Activated CD8-positive, alpha-beta memory T cell treated with anti-CD3 and anti-CD28 coated beads, Interleukin-2, amount 10 ng/mL, durations not matched to agents 7 days and 5 days (primary cell): ENCODE measurements at regions not wholly inside any gene's neighbourhood (a gene's known extent, or its start where the extent isn't known, plus 50 kb on each side); places are given as distances from the start of the nearest gene placed in this dataset.

ENCODE experiments used
- ATAC-seq: fragments of 150-1000 bp; cut with Tn5 transposase; one replicate; pipeline ENCODE4 v1.10.0; 2021; ENCODE audit warnings: moderate library complexity
- CTCF ChIA-PET: fragments of 350-600 bp; sonication (Branson Sonifier 250); formaldehyde crosslinking; loops from one replicate; lab custom pipeline; 2021; ENCODE audit warnings: antibody characterized with exemption; lab: Charles Lee
- DNase-seq: peaks from one replicate; pipeline ENCODE4 v3.0.0-alpha.2; 2020
- H3K27ac Mint-ChIP-seq: one replicate; pipeline ENCODE4 v1.8.0; 2021; ENCODE audit warnings: mild to moderate bottlenecking, mixed read lengths
- H3K27me3 Mint-ChIP-seq: one replicate; pipeline ENCODE4 v1.8.0; 2021; ENCODE audit warnings: mixed read lengths
- H3K36me3 Mint-ChIP-seq: one replicate; pipeline ENCODE4 v1.8.0; 2021; ENCODE audit warnings: mild to moderate bottlenecking, mixed read lengths
- H3K4me1 Mint-ChIP-seq: one replicate; pipeline ENCODE4 v1.8.0; 2021; ENCODE audit warnings: mixed read lengths
- H3K4me3 Mint-ChIP-seq: one replicate; pipeline ENCODE4 v1.8.0; 2021; ENCODE audit warnings: mild to moderate bottlenecking, moderate library complexity, mixed read lengths
- H3K9me3 Mint-ChIP-seq: one replicate; pipeline ENCODE4 v1.8.0; 2022; ENCODE audit warnings: low read depth, mixed read lengths

- H3K9me3 Mint-ChIP-seq: no peaks in the 10 kb centered on the region
- DNase-seq (no peak), ATAC-seq (no peak)
- H3K4me3 Mint-ChIP-seq: no peak overlapping the region
- H3K27ac Mint-ChIP-seq: no peak overlapping the region
- H3K27me3 Mint-ChIP-seq: no peaks in the 10 kb centered on the region
- H3K4me1 Mint-ChIP-seq: no peaks in the 10 kb centered on the region
- no peaks in the 10 kb centered on the region for H3K36me3 Mint-ChIP-seq
- CTCF ChIA-PET: interaction anchor here (0.5 kb wide), 1 partner anchor 28 kb away, joined by 3 read pairs; no protein-coding TSS in a partner anchor
Observed at GRCh38 chr4:123193802-123194367, 202.7 kb upstream of the SPRY1 start.

GRCh38 chr4:123198706-123199105 is 197.9 kb upstream of the SPRY1 start:
- Mint-ChIP-seq H3K36me3 (no peaks in the 10 kb centered on the region), H3K27ac (no peak overlapping the region), H3K27me3 (no peaks in the 10 kb centered on the region), H3K4me1 (no peaks in the 10 kb centered on the region), H3K4me3 (no peak overlapping the region), H3K9me3 (no peaks in the 10 kb centered on the region)
- CTCF ChIA-PET: no interaction called here
- DNase-seq (no peak), ATAC-seq (no peak)

GRCh38 chr4:123200051-123200940 is 196.3 kb upstream of the SPRY1 start:
- no peaks in the 10 kb centered on the region for H3K27me3 Mint-ChIP-seq
- CTCF ChIA-PET: no interaction called here
- H3K9me3 Mint-ChIP-seq: no peaks in the 10 kb centered on the region
- H3K4me1 Mint-ChIP-seq: no peaks in the 10 kb centered on the region
- no peak overlapping the region for H3K4me3 Mint-ChIP-seq
- ATAC-seq: no peak
- no peak overlapping the region for H3K27ac Mint-ChIP-seq
- no peak for DNase-seq
- H3K36me3 Mint-ChIP-seq: peaks cover 3% of the 10 kb centered on the region

GRCh38 chr4:123204737-123205136 is 191.9 kb upstream of the SPRY1 start:
- Mint-ChIP-seq H3K27me3 (no peaks in the 10 kb centered on the region), H3K9me3 (no peaks in the 10 kb centered on the region), H3K4me3 (no peak overlapping the region), H3K4me1 (no peaks in the 10 kb centered on the region), H3K36me3 (peaks cover 4% of the 10 kb centered on the region), H3K27ac (no peak overlapping the region)
- ATAC-seq: no peak
- CTCF ChIA-PET: no interaction called here
- no peak for DNase-seq

GRCh38 chr4:123206016-123206415 is 190.6 kb upstream of the SPRY1 start:
- ATAC-seq: no peak
- CTCF ChIA-PET: no interaction called here

GRCh38 chr4:123209436-123209835 is 187.2 kb upstream of the SPRY1 start:
- no peak overlapping the region for H3K27ac Mint-ChIP-seq
- no peak for DNase-seq
- peaks cover 4% of the 10 kb centered on the region for H3K36me3 Mint-ChIP-seq

More at GRCh38 chr4:123206016-123206415, 190.6 kb upstream of the SPRY1 start:
- DNase-seq: no peak
- H3K36me3 Mint-ChIP-seq: peaks cover 4% of the 10 kb centered on the region
- no peak overlapping the region for H3K4me3 Mint-ChIP-seq
- no peaks in the 10 kb centered on the region for H3K4me1 Mint-ChIP-seq
- H3K9me3 Mint-ChIP-seq: no peaks in the 10 kb centered on the region
- H3K27ac Mint-ChIP-seq: no peak overlapping the region
- H3K27me3 Mint-ChIP-seq: no peaks in the 10 kb centered on the region

GRCh38 chr4:123215536-123215935 is 181.1 kb upstream of the SPRY1 start:
- Mint-ChIP-seq H3K36me3 (peaks cover 3% of the 10 kb centered on the region), H3K27me3 (no peaks in the 10 kb centered on the region), H3K9me3 (no peaks in the 10 kb centered on the region), H3K4me1 (no peaks in the 10 kb centered on the region), H3K27ac (no peak overlapping the region), H3K4me3 (no peak overlapping the region)
- ATAC-seq: no peak
- CTCF ChIA-PET: no interaction called here
- DNase-seq: no peak

More at GRCh38 chr4:123209436-123209835, 187.2 kb upstream of the SPRY1 start:
- Mint-ChIP-seq H3K4me1 (no peaks in the 10 kb centered on the region), H3K4me3 (no peak overlapping the region), H3K9me3 (no peaks in the 10 kb centered on the region), H3K27me3 (no peaks in the 10 kb centered on the region)
- ATAC-seq: no peak
- CTCF ChIA-PET: no interaction called here

- no peak for DNase-seq
- Mint-ChIP-seq H3K27ac (no peak overlapping the region), H3K27me3 (no peaks in the 10 kb centered on the region), H3K36me3 (peaks cover 3% of the 10 kb centered on the region), H3K4me3 (no peak overlapping the region), H3K4me1 (no peaks in the 10 kb centered on the region), H3K9me3 (no peaks in the 10 kb centered on the region)
- CTCF ChIA-PET: no interaction called here
- no peak for ATAC-seq
Observed at GRCh38 chr4:123216543-123216942, 180.1 kb upstream of the SPRY1 start.

- CTCF ChIA-PET: no interaction called here
- no peak overlapping the region for H3K4me3 Mint-ChIP-seq
- no peak for ATAC-seq
- peaks cover 3% of the 10 kb centered on the region for H3K36me3 Mint-ChIP-seq
- no peak for DNase-seq
- no peaks in the 10 kb centered on the region for H3K27me3 Mint-ChIP-seq
- no peaks in the 10 kb centered on the region for H3K4me1 Mint-ChIP-seq
- H3K9me3 Mint-ChIP-seq: no peaks in the 10 kb centered on the region
- no peak overlapping the region for H3K27ac Mint-ChIP-seq
Observed at GRCh38 chr4:123216946-123217345, 179.6 kb upstream of the SPRY1 start.

GRCh38 chr4:123217664-123218063 is 178.9 kb upstream of the SPRY1 start:
- ATAC-seq: no peak
- Mint-ChIP-seq H3K27ac (no peak overlapping the region), H3K36me3 (peaks cover 1% of the 10 kb centered on the region), H3K4me1 (no peaks in the 10 kb centered on the region), H3K4me3 (no peak overlapping the region), H3K9me3 (no peaks in the 10 kb centered on the region), H3K27me3 (no peaks in the 10 kb centered on the region)
- CTCF ChIA-PET: no interaction called here
- no peak for DNase-seq

GRCh38 chr4:123218981-123219380 is 177.6 kb upstream of the SPRY1 start:
- Mint-ChIP-seq H3K9me3 (peaks cover 2% of the 10 kb centered on the region), H3K27me3 (no peaks in the 10 kb centered on the region), H3K36me3 (peaks cover 11% of the 10 kb centered on the region), H3K4me1 (no peaks in the 10 kb centered on the region), H3K27ac (no peak overlapping the region), H3K4me3 (no peak overlapping the region)
- ATAC-seq (no peak), DNase-seq (no peak)
- CTCF ChIA-PET: no interaction called here

GRCh38 chr4:123229286-123229685 is 167.3 kb upstream of the SPRY1 start:
- Mint-ChIP-seq H3K9me3 (no peaks in the 10 kb centered on the region), H3K27me3 (no peaks in the 10 kb centered on the region), H3K27ac (no peak overlapping the region), H3K4me3 (no peak overlapping the region), H3K36me3 (peaks cover 10% of the 10 kb centered on the region), H3K4me1 (no peaks in the 10 kb centered on the region)
- ATAC-seq (no peak), DNase-seq (no peak)
- CTCF ChIA-PET: no interaction called here

- H3K27me3 Mint-ChIP-seq: no peaks in the 10 kb centered on the region
- DNase-seq: no peak
- CTCF ChIA-PET: no interaction called here
- H3K36me3 Mint-ChIP-seq: peaks cover 9% of the 10 kb centered on the region
- H3K9me3 Mint-ChIP-seq: no peaks in the 10 kb centered on the region
- H3K4me1 Mint-ChIP-seq: no peaks in the 10 kb centered on the region
- no peak overlapping the region for H3K27ac Mint-ChIP-seq
- ATAC-seq: no peak
- no peak overlapping the region for H3K4me3 Mint-ChIP-seq
Observed at GRCh38 chr4:123230061-123230460, 166.5 kb upstream of the SPRY1 start.

- no peaks in the 10 kb centered on the region for H3K4me1 Mint-ChIP-seq
- no peak for DNase-seq
- no peaks in the 10 kb centered on the region for H3K27me3 Mint-ChIP-seq
- no peak overlapping the region for H3K4me3 Mint-ChIP-seq
- no peak for ATAC-seq
- peaks cover 13% of the 10 kb centered on the region for H3K36me3 Mint-ChIP-seq
- H3K9me3 Mint-ChIP-seq: no peaks in the 10 kb centered on the region
- H3K27ac Mint-ChIP-seq: no peak overlapping the region
- CTCF ChIA-PET: no interaction called here
Observed at GRCh38 chr4:123232439-123232838, 164.2 kb upstream of the SPRY1 start.
